Smooth muscle cell (in vitro differentiated cells): ENCODE measurements at regions not wholly inside any gene's neighbourhood (a gene's known extent, or its start where the extent isn't known, plus 50 kb on each side); places are given as distances from the start of the nearest gene placed in this dataset.
A peak's percentile ranks its signal among the peaks of the same experiment; 100 is the strongest.

ENCODE experiments used
- DNase-seq: peaks from one replicate; lab custom pipeline; 2025; ENCODE audit not compliant: unreplicated experiment; lab: John Stamatoyannopoulos, UW
- H2AFZ ChIP-seq: fragments of 200-600 bp; sonication (generic); 2 replicates; pipeline ENCODE4 v1.6.0; 2016; ENCODE audit warnings: antibody characterized with exemption, low read depth, mild to moderate bottlenecking
- H3F3A ChIP-seq: fragments of 200-600 bp; sonication (generic); 2 replicates; pipeline ENCODE4 v1.6.0; 2017; ENCODE audit warnings: antibody characterized with exemption, low read depth
- H3K27ac ChIP-seq: fragments of 200-600 bp; sonication (generic); 2 replicates; pipeline ENCODE4 v1.5.1; 2016; ENCODE audit warnings: low read depth, mild to moderate bottlenecking
- H3K27me3 ChIP-seq: fragments of 200-600 bp; sonication (generic); 2 replicates; pipeline ENCODE4 v1.6.1; 2016; ENCODE audit warnings: low read depth, mild to moderate bottlenecking
- H3K36me3 ChIP-seq: fragments of 200-600 bp; sonication (generic); 2 replicates; pipeline ENCODE4 v1.5.1; 2016; ENCODE audit warnings: low read depth
- H3K4me1 ChIP-seq: fragments of 200-600 bp; sonication (generic); 2 replicates; pipeline ENCODE4 v1.5.1; 2016; ENCODE audit warnings: low read depth
- H3K4me2 ChIP-seq: fragments of 200-600 bp; sonication (generic); 2 replicates; pipeline ENCODE4 v1.6.0; 2016; ENCODE audit warnings: mild to moderate bottlenecking
- H3K4me3 ChIP-seq: fragments of 200-600 bp; sonication (generic); 2 replicates; pipeline ENCODE4 v1.5.1; 2016; ENCODE audit warnings: mild to moderate bottlenecking
- H3K79me2 ChIP-seq: fragments of 200-600 bp; sonication (generic); 2 replicates; pipeline ENCODE4 v1.6.0; 2016; ENCODE audit warnings: low read depth, mild to moderate bottlenecking
- H3K9ac ChIP-seq: fragments of 200-600 bp; sonication (generic); 2 replicates; pipeline ENCODE4 v1.6.0; 2016; ENCODE audit warnings: low read depth
- H3K9me3 ChIP-seq: fragments of 200-600 bp; sonication (generic); replicated peaks from 2 replicates; pipeline ENCODE4 v1.5.1; 2016; ENCODE audit warnings: low read depth
- H4K20me1 ChIP-seq: fragments of 200-600 bp; sonication (generic); 2 replicates; pipeline ENCODE4 v1.6.0; 2016; ENCODE audit warnings: low read depth
- CTCF ChIP-seq: fragments of 200-600 bp; sonication (generic); IDR thresholded peaks from 2 replicates; pipeline ENCODE4 v1.5.1; 2017; ENCODE audit warnings: borderline replicate concordance, mild to moderate bottlenecking, antibody characterized with exemption; ENCODE audit not compliant: insufficient read depth, poor library complexity, severe bottlenecking
- WGBS: methylation state at CpG from one replicate; pipeline ENCODE4 v1.1.7; 2016; ENCODE audit warnings: low lambda C conversion rate; 5-methylcytosine and 5-hydroxymethylcytosine counted together

- H3K79me2 ChIP-seq, result no peaks in the 10 kb centered on the region
- peak overlapping the region; percentile 13 for H3K27ac ChIP-seq
- H2AFZ ChIP-seq, result no peak overlapping the region
- H4K20me1 ChIP-seq, result no peaks in the 10 kb centered on the region
- H3K9ac ChIP-seq, result no peak overlapping the region
- no peak overlapping the region for H3K4me3 ChIP-seq
- H3K9me3 ChIP-seq, result no peaks in the 10 kb centered on the region
- TF ChIP-seq CTCF, result no peak
- no peaks in the 10 kb centered on the region for H3K27me3 ChIP-seq
- peaks cover 22% of the 10 kb centered on the region for H3F3A ChIP-seq
- DNase-seq, result no peak
- peak overlapping the region; percentile 50 for H3K4me2 ChIP-seq
- H3K36me3 ChIP-seq, result no peaks in the 10 kb centered on the region
- H3K4me1 ChIP-seq, result peaks cover 14% of the 10 kb centered on the region
- WGBS, result 62% methylated on average over 5 of the region's 5 CpGs
Observed at GRCh38 chr3:124396339-124396950, 333.8 kb upstream of the UMPS start.

- H3F3A ChIP-seq, result peaks cover 24% of the 10 kb centered on the region
- no peaks in the 10 kb centered on the region for H3K79me2 ChIP-seq
- no peak for DNase-seq
- no peaks in the 10 kb centered on the region for H3K27me3 ChIP-seq
- H3K9ac ChIP-seq, result no peak overlapping the region
- 84% methylated on average over 4 of the region's 4 CpGs for WGBS
- no peaks in the 10 kb centered on the region for H3K36me3 ChIP-seq
- H2AFZ ChIP-seq, result no peak overlapping the region
- no peak for TF ChIP-seq CTCF
- H3K27ac ChIP-seq, result no peak overlapping the region
- no peaks in the 10 kb centered on the region for H4K20me1 ChIP-seq
- no peak overlapping the region for H3K4me3 ChIP-seq
- no peaks in the 10 kb centered on the region for H3K9me3 ChIP-seq
- no peak overlapping the region for H3K4me2 ChIP-seq
- peaks cover 14% of the 10 kb centered on the region for H3K4me1 ChIP-seq
Observed at GRCh38 chr3:124397088-124397487, 333.2 kb upstream of the UMPS start.

- H3K79me2 ChIP-seq, result no peaks in the 10 kb centered on the region
- no peak for TF ChIP-seq CTCF
- 96% methylated on average over 7 of the region's 7 CpGs for WGBS
- peaks cover 24% of the 10 kb centered on the region for H3F3A ChIP-seq
- H3K36me3 ChIP-seq, result no peaks in the 10 kb centered on the region
- no peak overlapping the region for H3K27ac ChIP-seq
- no peaks in the 10 kb centered on the region for H3K27me3 ChIP-seq
- H2AFZ ChIP-seq, result no peak overlapping the region
- H3K9me3 ChIP-seq, result no peaks in the 10 kb centered on the region
- H3K4me3 ChIP-seq, result no peak overlapping the region
- H3K4me1 ChIP-seq, result peaks cover 28% of the 10 kb centered on the region
- no peak overlapping the region for H3K9ac ChIP-seq
- H3K4me2 ChIP-seq, result no peak overlapping the region
- no peaks in the 10 kb centered on the region for H4K20me1 ChIP-seq
- DNase-seq, result no peak
Observed at GRCh38 chr3:124398594-124398993, 331.7 kb upstream of the UMPS start.

- H3K4me3 ChIP-seq, result no peak overlapping the region
- no peaks in the 10 kb centered on the region for H3K9me3 ChIP-seq
- H3K79me2 ChIP-seq, result no peaks in the 10 kb centered on the region
- H3K9ac ChIP-seq, result no peak overlapping the region
- peak overlapping the region; percentile 35 for H3K4me2 ChIP-seq
- no peak for TF ChIP-seq CTCF
- H3K27ac ChIP-seq, result no peak overlapping the region
- 0% methylated on average over 2 of the region's 2 CpGs for WGBS
- H2AFZ ChIP-seq, result no peak overlapping the region
- H3K36me3 ChIP-seq, result no peaks in the 10 kb centered on the region
- H4K20me1 ChIP-seq, result no peaks in the 10 kb centered on the region
- no peaks in the 10 kb centered on the region for H3K27me3 ChIP-seq
- peaks cover 15% of the 10 kb centered on the region for H3F3A ChIP-seq
- peaks cover 15% of the 10 kb centered on the region for H3K4me1 ChIP-seq
- no peak for DNase-seq
Observed at GRCh38 chr3:124401843-124402242, 328.4 kb upstream of the UMPS start.
